GM23248 (cell line): ENCODE measurements at regions not wholly inside any gene's neighbourhood (a gene's known extent, or its start where the extent isn't known, plus 50 kb on each side); places are given as distances from the start of the nearest gene placed in this dataset.
A peak's percentile ranks its signal among the peaks of the same experiment; 100 is the strongest.

Experiments
- DNase-seq: peaks from one replicate; pipeline ENCODE4 v3.0.0-alpha.2; 2015
- H2AFZ ChIP-seq: fragments of 200-600 bp; sonication (generic); 2 replicates; pipeline ENCODE4 v1.6.1; 2016; ENCODE audit warnings: antibody characterized with exemption
- H3F3A ChIP-seq: fragments of 200-600 bp; sonication (generic); 2 replicates; pipeline ENCODE4 v1.6.1; 2016; ENCODE audit warnings: mild to moderate bottlenecking, antibody characterized with exemption, mixed run types; ENCODE audit not compliant: insufficient read depth
- H3K27ac ChIP-seq: fragments of 200-600 bp; sonication (generic); 2 replicates; pipeline ENCODE4 v1.5.1; 2016; ENCODE audit warnings: mild to moderate bottlenecking
- H3K27me3 ChIP-seq: fragments of 200-600 bp; sonication (generic); replicated peaks from 2 replicates; pipeline ENCODE4 v1.6.1; 2016; ENCODE audit warnings: mild to moderate bottlenecking; ENCODE audit not compliant: insufficient read depth
- H3K36me3 ChIP-seq: fragments of 200-600 bp; sonication (generic); 2 replicates; pipeline ENCODE4 v1.6.1; 2016; ENCODE audit warnings: low read depth, mild to moderate bottlenecking
- H3K4me1 ChIP-seq: fragments of 200-600 bp; sonication (generic); 2 replicates; pipeline ENCODE4 v1.6.1; 2016; ENCODE audit warnings: mild to moderate bottlenecking; ENCODE audit not compliant: insufficient read depth
- H3K4me2 ChIP-seq: fragments of 200-600 bp; sonication (generic); one replicate; pipeline ENCODE4 v1.6.1; 2016; ENCODE audit warnings: mild to moderate bottlenecking; ENCODE audit not compliant: unreplicated experiment
- H3K4me3 ChIP-seq: fragments of 200-600 bp; sonication (generic); 2 replicates; pipeline ENCODE4 v1.5.1; 2016; ENCODE audit warnings: mild to moderate bottlenecking
- H3K79me2 ChIP-seq: fragments of 200-600 bp; sonication (generic); 2 replicates; pipeline ENCODE4 v1.6.1; 2016; ENCODE audit warnings: mild to moderate bottlenecking; ENCODE audit not compliant: insufficient read depth
- H3K9ac ChIP-seq: fragments of 200-600 bp; sonication (generic); 2 replicates; pipeline ENCODE4 v1.6.1; 2016; ENCODE audit warnings: mild to moderate bottlenecking
- H3K9me2 ChIP-seq: fragments of 200-600 bp; sonication (generic); 2 replicates; pipeline ENCODE4 v1.6.1; 2016; ENCODE audit warnings: mixed run types, mild to moderate bottlenecking, moderate library complexity; ENCODE audit not compliant: insufficient read depth
- H3K9me3 ChIP-seq: fragments of 200-600 bp; sonication (generic); one replicate; pipeline ENCODE4 v1.6.1; 2017; ENCODE audit warnings: low read depth
- H4K20me1 ChIP-seq: fragments of 200-600 bp; sonication (generic); 2 replicates; pipeline ENCODE4 v1.6.0; 2016; ENCODE audit not compliant: insufficient read depth
- EZH2 ChIP-seq: fragments of 200-600 bp; sonication (generic); IDR thresholded peaks from 2 replicates; pipeline ENCODE4 v1.6.1; 2018; ENCODE audit warnings: antibody characterized with exemption, mild to moderate bottlenecking; ENCODE audit not compliant: insufficient read depth, poor library complexity, severe bottlenecking
- EZH2phosphoT487 ChIP-seq: fragments of 200-600 bp; sonication (generic); IDR thresholded peaks from 2 replicates; pipeline ENCODE4 v1.6.1; 2018; ENCODE audit warnings: antibody characterized with exemption, moderate library complexity, mild to moderate bottlenecking, low read depth; ENCODE audit not compliant: insufficient read depth
- WGBS, 2 experiments: methylation state at CpG; one replicate each; pipeline ENCODE4 v1.1.6; 2015 to 2017; ENCODE audit warnings: low lambda C conversion rate in 2 of 2, low coverage in 1 of 2; ENCODE audit errors: missing lambda C conversion rate in 2 of 2; 5-methylcytosine and 5-hydroxymethylcytosine counted together
- in situ Hi-C: fragments of 300-500 bp; cut with MboI; formaldehyde crosslinking; loops from 2 replicates; pipeline ENCODE4 v1.15.0; 2020

- TF ChIP-seq EZH2phosphoT487, result no peak
- no peak for TF ChIP-seq EZH2
These were observed 477.9 kb downstream of the MIAT start for GRCh38 chr22:27135031-27135981.

GRCh38 chr22:27136596-27136995 lies 479.2 kb downstream of the MIAT start:
- H3K4me2 ChIP-seq, result no peak overlapping the region
- H3K27me3 ChIP-seq, result no peaks in the 10 kb centered on the region
- no peak overlapping the region for H2AFZ ChIP-seq
- peaks cover 54% of the 10 kb centered on the region for H3F3A ChIP-seq
- in situ Hi-C loops, result no loop called here
- H3K4me1 ChIP-seq, result peaks cover 37% of the 10 kb centered on the region
- no peak for DNase-seq
- H3K9me3 ChIP-seq, result no peaks in the 10 kb centered on the region
- no peak overlapping the region for H3K27ac ChIP-seq
- no peak overlapping the region for H3K9ac ChIP-seq
- TF ChIP-seq EZH2phosphoT487 (no peak), EZH2 (no peak)
- no peaks in the 10 kb centered on the region for H4K20me1 ChIP-seq
- no peaks in the 10 kb centered on the region for H3K79me2 ChIP-seq
- H3K9me2 ChIP-seq, result no peaks in the 10 kb centered on the region
- H3K4me3 ChIP-seq, result no peak overlapping the region
- no peaks in the 10 kb centered on the region for H3K36me3 ChIP-seq
- 94 to 96% methylated on average over 2 of the region's 2 CpGs for WGBS, 2 experiments

More at GRCh38 chr22:27135031-27135981, 477.9 kb downstream of the MIAT start:
- H3K27me3 ChIP-seq, result no peaks in the 10 kb centered on the region
- no peaks in the 10 kb centered on the region for H3K79me2 ChIP-seq
- H2AFZ ChIP-seq, result no peak overlapping the region
- DNase-seq, result peak; percentile 72
- WGBS, 2 experiments, result 66 to 72% methylated on average over 7 of the region's 7 CpGs
- no peaks in the 10 kb centered on the region for H3K9me2 ChIP-seq
- H3K4me3 ChIP-seq, result no peak overlapping the region
- peak overlapping the region; percentile 42 for H3K9ac ChIP-seq
- no peaks in the 10 kb centered on the region for H3K9me3 ChIP-seq
- peak overlapping the region; percentile 47 for H3K4me2 ChIP-seq
- H3K27ac ChIP-seq, result peak overlapping the region; percentile 92
- peaks cover 47% of the 10 kb centered on the region for H3K4me1 ChIP-seq
- H3K36me3 ChIP-seq, result no peaks in the 10 kb centered on the region
- H3F3A ChIP-seq, result peaks cover 54% of the 10 kb centered on the region
- in situ Hi-C loops, result no loop called here
- H4K20me1 ChIP-seq, result no peaks in the 10 kb centered on the region

GRCh38 chr22:27137871-27138337 lies 480.5 kb downstream of the MIAT start:
- TF ChIP-seq EZH2 (no peak), EZH2phosphoT487 (no peak)
- Histone ChIP-seq H2AFZ (no peak overlapping the region), H3F3A (peaks cover 48% of the 10 kb centered on the region), H3K4me1 (peaks cover 43% of the 10 kb centered on the region), H3K4me3 (no peak overlapping the region), H3K36me3 (no peaks in the 10 kb centered on the region), H3K9me2 (no peaks in the 10 kb centered on the region), H3K79me2 (no peaks in the 10 kb centered on the region), H3K9ac (no peak overlapping the region), H3K27me3 (no peaks in the 10 kb centered on the region), H3K4me2 (no peak overlapping the region), H4K20me1 (no peaks in the 10 kb centered on the region), H3K27ac (no peak overlapping the region), H3K9me3 (no peaks in the 10 kb centered on the region)
- DNase-seq, result no peak
- WGBS, 2 experiments, result 43 to 62% methylated on average over 12 of the region's 13 CpGs
- in situ Hi-C loops, result no loop called here

- Histone ChIP-seq H3K79me2 (no peaks in the 10 kb centered on the region), H3K27ac (no peak overlapping the region), H3K9me2 (no peaks in the 10 kb centered on the region), H2AFZ (no peak overlapping the region), H4K20me1 (no peaks in the 10 kb centered on the region), H3K4me3 (no peak overlapping the region), H3K9me3 (no peaks in the 10 kb centered on the region), H3K4me2 (no peak overlapping the region), H3K4me1 (peaks cover 38% of the 10 kb centered on the region), H3K9ac (no peak overlapping the region), H3K36me3 (no peaks in the 10 kb centered on the region), H3K27me3 (no peaks in the 10 kb centered on the region), H3F3A (peaks cover 43% of the 10 kb centered on the region)
- DNase-seq, result no peak
- in situ Hi-C loops, result no loop called here
- 89 to 92% methylated on average over 7 of the region's 7 CpGs for WGBS, 2 experiments
- TF ChIP-seq EZH2, result no peak
- TF ChIP-seq EZH2phosphoT487, result no peak
These were observed 481.1 kb downstream of the MIAT start for GRCh38 chr22:27138471-27138870.
